Liver (tissue), 8 donors: ENCODE measurements at regions not wholly inside any gene's neighbourhood (a gene's known extent, or its start where the extent isn't known, plus 50 kb on each side); places are given as distances from the start of the nearest gene placed in this dataset.
"Not testable (repeated sequence)": the region's sequence is repeated elsewhere in the genome, so short reads cannot be mapped to it uniquely, and the experiment has no call there.

ENCODE experiments used
- DNase-seq: peaks from one replicate; pipeline ENCODE4 v3.0.0-alpha.2; 2017; ENCODE audit warnings: low spot score
- H3K27ac ChIP-seq, 2 donors: one replicate each; pipeline ENCODE4 v1.7.0; 2013; ENCODE audit warnings: inconsistent platforms in 2 of 2, low read length in 2 of 2, control low read depth in 1 of 2, low read depth in 1 of 2, mild to moderate bottlenecking in 1 of 2
- H3K27me3 ChIP-seq, 4 donors: one replicate each; pipeline versions ENCODE4 v1.6.1 to v1.7.0; 2013; ENCODE audit warnings: low read length in 3 of 4, inconsistent platforms in 1 of 4, mild to moderate bottlenecking in 1 of 4, moderate library complexity in 1 of 4; ENCODE audit not compliant: control insufficient read depth in 4 of 4, insufficient read depth in 4 of 4
- H3K36me3 ChIP-seq, 4 donors: one replicate each; pipeline versions ENCODE4 v1.6.1 to v1.7.0; 2013; ENCODE audit warnings: low read length in 3 of 4, mild to moderate bottlenecking in 3 of 4, low read depth in 1 of 4, moderate library complexity in 1 of 4; ENCODE audit not compliant: control insufficient read depth in 4 of 4, insufficient read depth in 3 of 4
- H3K4me1 ChIP-seq, 4 donors: one replicate each; pipeline versions ENCODE4 v1.6.1 to v1.7.0; 2013; ENCODE audit warnings: low read length in 3 of 4, mild to moderate bottlenecking in 3 of 4, moderate library complexity in 1 of 4; ENCODE audit not compliant: control insufficient read depth in 4 of 4, insufficient read depth in 4 of 4
- H3K4me3 ChIP-seq, 3 donors: one replicate each; pipeline versions ENCODE4 v1.6.1 to v1.7.0; 2013; ENCODE audit warnings: low read length in 3 of 3, control low read depth in 1 of 3, low read depth in 1 of 3, mild to moderate bottlenecking in 1 of 3
- H3K9ac ChIP-seq, 2 donors: one replicate each; pipeline ENCODE4 v1.7.0; 2013; ENCODE audit warnings: low read length in 2 of 2, mild to moderate bottlenecking in 2 of 2, moderate library complexity in 2 of 2, control low read depth in 1 of 2, low read depth in 1 of 2
- H3K9me3 ChIP-seq, 4 donors: one replicate each; pipeline versions ENCODE4 v1.6.1 to v1.7.0; 2013; ENCODE audit warnings: low read length in 3 of 4; ENCODE audit not compliant: control insufficient read depth in 4 of 4
- ATF3 ChIP-seq: IDR thresholded peaks from 2 replicates; pipeline ENCODE4 v1.6.1; 2016; ENCODE audit warnings: antibody characterized with exemption
- EGR1 ChIP-seq, 2 donors: IDR thresholded peaks; 2 replicates each; pipeline ENCODE4 v1.6.1; 2016 to 2018; ENCODE audit warnings: antibody characterized with exemption in 2 of 2, low read depth in 2 of 2
- FOXA1 ChIP-seq: IDR thresholded peaks from 2 replicates; pipeline ENCODE4 v1.6.1; 2016; ENCODE audit warnings: antibody characterized with exemption
- FOXA2 ChIP-seq: IDR thresholded peaks from 2 replicates; pipeline ENCODE4 v1.6.1; 2016; ENCODE audit warnings: antibody characterized with exemption
- GABPA ChIP-seq, 2 donors: IDR thresholded peaks in 1 of 2; conservative IDR thresholded peaks in 1 of 2; 2 replicates each; pipeline ENCODE4 v1.6.1; 2016; ENCODE audit warnings: antibody characterized with exemption in 2 of 2, mild to moderate bottlenecking in 1 of 2, moderate library complexity in 1 of 2
- HNF4A ChIP-seq, 2 donors: conservative IDR thresholded peaks; 2 replicates each; pipeline ENCODE4 v1.6.1; 2016; ENCODE audit warnings: antibody characterized with exemption in 2 of 2, mild to moderate bottlenecking in 2 of 2
- HNF4G ChIP-seq: IDR thresholded peaks from 2 replicates; pipeline ENCODE4 v1.6.1; 2016; ENCODE audit warnings: antibody characterized with exemption
- JUND ChIP-seq, 2 donors: IDR thresholded peaks; 2 replicates each; pipeline ENCODE4 v1.6.1; 2016; ENCODE audit warnings: antibody characterized with exemption in 2 of 2
- MAX ChIP-seq: IDR thresholded peaks from 2 replicates; pipeline ENCODE4 v1.6.1; 2016; ENCODE audit warnings: antibody characterized with exemption
- NR2F2 ChIP-seq: IDR thresholded peaks from 2 replicates; pipeline ENCODE4 v1.6.1; 2016; ENCODE audit warnings: antibody characterized with exemption
- RAD21 ChIP-seq, 2 donors: IDR thresholded peaks; 2 replicates each; pipeline ENCODE4 v1.6.1; 2016; ENCODE audit warnings: antibody characterized with exemption in 2 of 2, mild to moderate bottlenecking in 2 of 2
- RXRA ChIP-seq, 2 donors: IDR thresholded peaks; 2 replicates each; pipeline ENCODE4 v1.6.1; 2017 to 2018; ENCODE audit warnings: antibody characterized with exemption in 2 of 2, mild to moderate bottlenecking in 1 of 2
- SP1 ChIP-seq: IDR thresholded peaks from 2 replicates; pipeline ENCODE4 v1.6.1; 2018; ENCODE audit warnings: antibody characterized with exemption, mild to moderate bottlenecking
- YY1 ChIP-seq: IDR thresholded peaks from 2 replicates; pipeline ENCODE4 v1.6.1; 2016; ENCODE audit warnings: antibody characterized with exemption, mild to moderate bottlenecking
- WGBS: extraction: QIAGEN DNeasy Blood & Tissue Kit; methylation state at CpG from one replicate; pipeline ENCODE4 v1.1.7; 2013; 5-methylcytosine and 5-hydroxymethylcytosine counted together
- TF ChIP-seq, protein P1 (sequence below): IDR thresholded peaks from 2 replicates; pipeline ENCODE4 v1.6.1; 2016; ENCODE audit warnings: antibody characterized with exemption, mild to moderate bottlenecking
- TF ChIP-seq, protein P2 (sequence below): fragments of 150-350 bp; IDR thresholded peaks from 2 replicates; pipeline ENCODE4 v1.5.1; 2017; ENCODE audit warnings: improper control_type of control experiment, low read depth, low read length; ENCODE audit not compliant: missing input control
- TF ChIP-seq, protein P3 (sequence below): IDR thresholded peaks from 2 replicates; pipeline ENCODE4 v1.6.1; 2016; ENCODE audit warnings: antibody characterized with exemption
- donor health status: healthy.
- donor health status: healthy.
- donor health status: healthy.
- donor health status: healthy.
- donor health status: healthy.

GRCh38 chr2:109048163-109048562, 59.1 kb upstream of the EDAR start (continued):
- TF ChIP-seq, protein P1, sequence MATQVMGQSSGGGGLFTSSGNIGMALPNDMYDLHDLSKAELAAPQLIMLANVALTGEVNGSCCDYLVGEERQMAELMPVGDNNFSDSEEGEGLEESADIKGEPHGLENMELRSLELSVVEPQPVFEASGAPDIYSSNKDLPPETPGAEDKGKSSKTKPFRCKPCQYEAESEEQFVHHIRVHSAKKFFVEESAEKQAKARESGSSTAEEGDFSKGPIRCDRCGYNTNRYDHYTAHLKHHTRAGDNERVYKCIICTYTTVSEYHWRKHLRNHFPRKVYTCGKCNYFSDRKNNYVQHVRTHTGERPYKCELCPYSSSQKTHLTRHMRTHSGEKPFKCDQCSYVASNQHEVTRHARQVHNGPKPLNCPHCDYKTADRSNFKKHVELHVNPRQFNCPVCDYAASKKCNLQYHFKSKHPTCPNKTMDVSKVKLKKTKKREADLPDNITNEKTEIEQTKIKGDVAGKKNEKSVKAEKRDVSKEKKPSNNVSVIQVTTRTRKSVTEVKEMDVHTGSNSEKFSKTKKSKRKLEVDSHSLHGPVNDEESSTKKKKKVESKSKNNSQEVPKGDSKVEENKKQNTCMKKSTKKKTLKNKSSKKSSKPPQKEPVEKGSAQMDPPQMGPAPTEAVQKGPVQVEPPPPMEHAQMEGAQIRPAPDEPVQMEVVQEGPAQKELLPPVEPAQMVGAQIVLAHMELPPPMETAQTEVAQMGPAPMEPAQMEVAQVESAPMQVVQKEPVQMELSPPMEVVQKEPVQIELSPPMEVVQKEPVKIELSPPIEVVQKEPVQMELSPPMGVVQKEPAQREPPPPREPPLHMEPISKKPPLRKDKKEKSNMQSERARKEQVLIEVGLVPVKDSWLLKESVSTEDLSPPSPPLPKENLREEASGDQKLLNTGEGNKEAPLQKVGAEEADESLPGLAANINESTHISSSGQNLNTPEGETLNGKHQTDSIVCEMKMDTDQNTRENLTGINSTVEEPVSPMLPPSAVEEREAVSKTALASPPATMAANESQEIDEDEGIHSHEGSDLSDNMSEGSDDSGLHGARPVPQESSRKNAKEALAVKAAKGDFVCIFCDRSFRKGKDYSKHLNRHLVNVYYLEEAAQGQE, result no peak

DNA sequence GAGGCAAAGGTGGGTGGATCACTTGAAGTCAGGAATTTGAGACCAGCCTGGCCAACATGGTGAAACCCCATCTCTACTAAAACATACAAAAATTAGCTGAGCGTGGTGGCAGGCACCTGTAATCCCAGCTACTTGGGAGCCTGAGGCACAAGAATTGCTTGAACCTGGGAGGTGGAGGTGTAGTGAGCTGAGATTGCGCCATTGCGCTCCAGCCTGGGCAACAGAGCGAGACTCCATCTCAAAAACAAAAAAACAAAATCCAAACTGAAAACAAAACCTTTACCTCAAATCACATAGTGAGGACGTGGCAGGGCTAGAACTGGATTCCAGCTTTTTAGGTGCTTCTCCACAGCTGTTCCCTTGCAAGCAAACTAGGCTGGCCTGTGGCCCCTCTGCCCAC, 58.5 kb upstream of the EDAR start:
- DNase-seq, H3K27me3 ChIP-seq, H3K9me3 ChIP-seq, H3K4me3 ChIP-seq, H3K36me3 ChIP-seq, H3K9ac ChIP-seq, H3K27ac ChIP-seq, H3K4me1 ChIP-seq: not testable (repeated sequence)
- 93% methylated on average over 5 of the region's 5 CpGs for WGBS

DNA sequence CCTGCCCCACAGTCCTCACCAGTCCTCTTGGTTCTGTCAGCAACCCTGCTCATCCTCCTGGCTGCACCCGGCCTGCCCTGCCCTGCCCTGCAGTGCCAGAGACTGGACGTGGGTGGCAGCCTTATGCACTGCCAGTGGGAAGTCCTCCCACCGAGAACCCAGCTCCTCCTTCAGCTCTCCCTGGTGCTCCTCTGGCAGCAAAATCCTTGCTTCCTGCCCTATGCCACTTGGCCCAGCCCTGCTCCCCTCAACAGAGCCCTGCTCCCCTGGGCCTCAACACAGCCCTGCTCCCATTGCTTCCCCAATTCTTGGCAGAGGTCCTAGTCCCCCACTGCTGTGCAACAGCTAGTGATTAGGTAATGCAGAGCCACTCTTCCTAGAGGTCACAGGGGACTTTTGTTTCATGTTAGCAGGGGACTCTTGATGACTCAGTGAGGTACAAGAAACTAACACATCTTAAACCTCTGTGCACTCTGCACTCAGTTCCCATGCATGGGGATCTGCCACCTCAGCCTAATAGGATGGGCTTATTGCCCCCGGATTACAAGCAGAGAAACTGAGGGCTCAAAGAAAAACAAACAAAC, 58.0 kb upstream of the EDAR start:
- 83% methylated on average over 4 of the region's 4 CpGs for WGBS
- Histone ChIP-seq H3K27ac (no peak overlapping the region), H3K9ac (no peak overlapping the region), H3K4me1 (no peaks in the 10 kb centered on the region), H3K9me3 (no peaks in the 10 kb centered on the region), H3K36me3 (no peaks in the 10 kb centered on the region), H3K27me3 (no peaks in the 10 kb centered on the region), H3K4me3 (no peak overlapping the region)
- DNase-seq, result no peak
- TF ChIP-seq MAX, result no peak
- TF ChIP-seq, protein P2, sequence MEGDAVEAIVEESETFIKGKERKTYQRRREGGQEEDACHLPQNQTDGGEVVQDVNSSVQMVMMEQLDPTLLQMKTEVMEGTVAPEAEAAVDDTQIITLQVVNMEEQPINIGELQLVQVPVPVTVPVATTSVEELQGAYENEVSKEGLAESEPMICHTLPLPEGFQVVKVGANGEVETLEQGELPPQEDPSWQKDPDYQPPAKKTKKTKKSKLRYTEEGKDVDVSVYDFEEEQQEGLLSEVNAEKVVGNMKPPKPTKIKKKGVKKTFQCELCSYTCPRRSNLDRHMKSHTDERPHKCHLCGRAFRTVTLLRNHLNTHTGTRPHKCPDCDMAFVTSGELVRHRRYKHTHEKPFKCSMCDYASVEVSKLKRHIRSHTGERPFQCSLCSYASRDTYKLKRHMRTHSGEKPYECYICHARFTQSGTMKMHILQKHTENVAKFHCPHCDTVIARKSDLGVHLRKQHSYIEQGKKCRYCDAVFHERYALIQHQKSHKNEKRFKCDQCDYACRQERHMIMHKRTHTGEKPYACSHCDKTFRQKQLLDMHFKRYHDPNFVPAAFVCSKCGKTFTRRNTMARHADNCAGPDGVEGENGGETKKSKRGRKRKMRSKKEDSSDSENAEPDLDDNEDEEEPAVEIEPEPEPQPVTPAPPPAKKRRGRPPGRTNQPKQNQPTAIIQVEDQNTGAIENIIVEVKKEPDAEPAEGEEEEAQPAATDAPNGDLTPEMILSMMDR, result no peak
- TF ChIP-seq NR2F2, result no peak
- TF ChIP-seq HNF4G, result no peak
- TF ChIP-seq FOXA2, result no peak
- TF ChIP-seq HNF4A (conservative IDR thresholded peaks at IDR 0.05), result no peak
- TF ChIP-seq RAD21 (IDR thresholded peaks at IDR 0.05), result no peak
- no peak for TF ChIP-seq JUND (IDR thresholded peaks at IDR 0.05)
- no peak for TF ChIP-seq EGR1 (IDR thresholded peaks at IDR 0.05; ENCODE audit: low read depth in 2 of 2)
- TF ChIP-seq FOXA1, result no peak
- TF ChIP-seq, protein P1, result no peak
- no peak for TF ChIP-seq SP1
- no peak for TF ChIP-seq RXRA (IDR thresholded peaks at IDR 0.05)
- TF ChIP-seq, protein P3, sequence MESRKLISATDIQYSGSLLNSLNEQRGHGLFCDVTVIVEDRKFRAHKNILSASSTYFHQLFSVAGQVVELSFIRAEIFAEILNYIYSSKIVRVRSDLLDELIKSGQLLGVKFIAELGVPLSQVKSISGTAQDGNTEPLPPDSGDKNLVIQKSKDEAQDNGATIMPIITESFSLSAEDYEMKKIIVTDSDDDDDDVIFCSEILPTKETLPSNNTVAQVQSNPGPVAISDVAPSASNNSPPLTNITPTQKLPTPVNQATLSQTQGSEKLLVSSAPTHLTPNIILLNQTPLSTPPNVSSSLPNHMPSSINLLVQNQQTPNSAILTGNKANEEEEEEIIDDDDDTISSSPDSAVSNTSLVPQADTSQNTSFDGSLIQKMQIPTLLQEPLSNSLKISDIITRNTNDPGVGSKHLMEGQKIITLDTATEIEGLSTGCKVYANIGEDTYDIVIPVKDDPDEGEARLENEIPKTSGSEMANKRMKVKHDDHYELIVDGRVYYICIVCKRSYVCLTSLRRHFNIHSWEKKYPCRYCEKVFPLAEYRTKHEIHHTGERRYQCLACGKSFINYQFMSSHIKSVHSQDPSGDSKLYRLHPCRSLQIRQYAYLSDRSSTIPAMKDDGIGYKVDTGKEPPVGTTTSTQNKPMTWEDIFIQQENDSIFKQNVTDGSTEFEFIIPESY, result no peak
- no peak for TF ChIP-seq ATF3
- TF ChIP-seq YY1, result no peak
- no peak for TF ChIP-seq GABPA (IDR thresholded peaks at IDR 0.05 in 1 of 2, conservative IDR thresholded peaks at IDR 0.05 in 1 of 2)
